Stimulated activated CD8-positive, alpha-beta memory T cell treated with anti-CD3 and anti-CD28 coated beads, Interleukin-12 subunit alpha, Interleukin-12 subunit beta, amount 100 ng/mL, for 24 hours (primary cell): ENCODE measurements at regions not wholly inside any gene's neighbourhood (a gene's known extent, or its start where the extent isn't known, plus 50 kb on each side); places are given as distances from the start of the nearest gene placed in this dataset.
"Not testable (repeated sequence)": the region's sequence is repeated elsewhere in the genome, so short reads cannot be mapped to it uniquely, and the experiment has no call there.

Experiments
- DNase-seq: peaks from one replicate; pipeline ENCODE4 v3.0.0-alpha.2; 2020; ENCODE audit errors: extremely low read depth

GRCh38 chr14:71773898-71774481 is 158.2 kb upstream of the RGS6 start:
- DNase-seq = no peak

- no peak for DNase-seq
Measured at GRCh38 chr14:71776471-71777360, 155.5 kb upstream of the RGS6 start.

- DNase-seq = no peak
Measured at GRCh38 chr14:71780075-71780474, 152.2 kb upstream of the RGS6 start.

- DNase-seq = no peak
Measured at GRCh38 chr14:71780822-71781221, 151.4 kb upstream of the RGS6 start.

- DNase-seq = no peak
Measured at GRCh38 chr14:71783088-71783487, 149.1 kb upstream of the RGS6 start.

- no peak for DNase-seq
Measured at GRCh38 chr14:71783786-71784185, 148.4 kb upstream of the RGS6 start.

GRCh38 chr14:71789005-71789404 is 143.2 kb upstream of the RGS6 start:
- DNase-seq = no peak

GRCh38 chr14:71799841-71800240 is 132.4 kb upstream of the RGS6 start:
- no peak for DNase-seq

GRCh38 chr14:71800878-71801277 is 131.4 kb upstream of the RGS6 start:
- no peak for DNase-seq

- DNase-seq = no peak
Measured at GRCh38 chr14:71803539-71804260, 128.5 kb upstream of the RGS6 start.

GRCh38 chr14:71804992-71805391 is 127.2 kb upstream of the RGS6 start:
- no peak for DNase-seq

- DNase-seq = not testable (repeated sequence)
Measured at GRCh38 chr14:71807049-71807448, 125.2 kb upstream of the RGS6 start.

- not testable (repeated sequence) for DNase-seq
Measured at GRCh38 chr14:71810800-71811199, 121.4 kb upstream of the RGS6 start.

- DNase-seq = no peak
Measured at GRCh38 chr14:71812693-71813092, 119.5 kb upstream of the RGS6 start.

- no peak for DNase-seq
Measured at GRCh38 chr14:71815110-71815509, 117.1 kb upstream of the RGS6 start.

- no peak for DNase-seq
Measured at GRCh38 chr14:71824816-71825215, 107.4 kb upstream of the RGS6 start.

- no peak for DNase-seq
Measured at GRCh38 chr14:71833476-71833875, 98.8 kb upstream of the RGS6 start.

GRCh38 chr14:71834284-71835204 is 97.7 kb upstream of the RGS6 start:
- no peak for DNase-seq

- no peak for DNase-seq
Measured at GRCh38 chr14:71852181-71852580, 80.0 kb upstream of the RGS6 start.

- no peak for DNase-seq
Measured at GRCh38 chr14:71855399-71856036, 76.7 kb upstream of the RGS6 start.
